Type B pancreatic cell (in vitro differentiated cells): ENCODE measurements at regions not wholly inside any gene's neighbourhood (a gene's known extent, or its start where the extent isn't known, plus 50 kb on each side); places are given as distances from the start of the nearest gene placed in this dataset.
"Not testable (repeated sequence)": the region's sequence is repeated elsewhere in the genome, so short reads cannot be mapped to it uniquely, and the experiment has no call there.

Experiments used
- DNase-seq: peaks from one replicate; pipeline ENCODE4 v3.0.0; 2021; ENCODE audit warnings: mixed read lengths; ENCODE audit not compliant: unreplicated experiment; ENCODE audit errors: extremely low spot score
- H3K27ac Mint-ChIP-seq: 2 replicates; pipeline ENCODE4 v1.8.0; 2021; ENCODE audit warnings: mild to moderate bottlenecking, mixed read lengths
- H3K27me3 Mint-ChIP-seq: 2 replicates; pipeline ENCODE4 v1.8.0; 2021; ENCODE audit warnings: mixed read lengths
- H3K36me3 Mint-ChIP-seq: 2 replicates; pipeline ENCODE4 v1.8.0; 2021; ENCODE audit warnings: mixed read lengths
- H3K4me1 Mint-ChIP-seq: one replicate; pipeline ENCODE4 v1.8.0; 2021; ENCODE audit warnings: mixed read lengths; ENCODE audit not compliant: unreplicated experiment
- H3K4me3 Mint-ChIP-seq: 2 replicates; pipeline ENCODE4 v1.8.0; 2021; ENCODE audit warnings: mild to moderate bottlenecking, mixed read lengths
- H3K9me3 Mint-ChIP-seq: 2 replicates; pipeline ENCODE4 v1.8.0; 2021; ENCODE audit warnings: mixed read lengths
- CTCF ChIP-seq: fragments of 200-600 bp; sonication (generic); conservative IDR thresholded peaks from 2 replicates; pipeline ENCODE4 v1.5.0; 2021; ENCODE audit warnings: antibody characterized with exemption, mild to moderate bottlenecking

- H3K27me3 Mint-ChIP-seq = no peaks in the 10 kb centered on the region
- no peaks in the 10 kb centered on the region for H3K36me3 Mint-ChIP-seq
- H3K27ac Mint-ChIP-seq = no peak overlapping the region
- H3K4me3 Mint-ChIP-seq = no peak overlapping the region
- no peak for TF ChIP-seq CTCF
- no peaks in the 10 kb centered on the region for H3K4me1 Mint-ChIP-seq
- H3K9me3 Mint-ChIP-seq = no peaks in the 10 kb centered on the region
- no peak for DNase-seq
Measured at GRCh38 chr5:60023255-60023654, 129.7 kb upstream of the PDE4D start.

DNA sequence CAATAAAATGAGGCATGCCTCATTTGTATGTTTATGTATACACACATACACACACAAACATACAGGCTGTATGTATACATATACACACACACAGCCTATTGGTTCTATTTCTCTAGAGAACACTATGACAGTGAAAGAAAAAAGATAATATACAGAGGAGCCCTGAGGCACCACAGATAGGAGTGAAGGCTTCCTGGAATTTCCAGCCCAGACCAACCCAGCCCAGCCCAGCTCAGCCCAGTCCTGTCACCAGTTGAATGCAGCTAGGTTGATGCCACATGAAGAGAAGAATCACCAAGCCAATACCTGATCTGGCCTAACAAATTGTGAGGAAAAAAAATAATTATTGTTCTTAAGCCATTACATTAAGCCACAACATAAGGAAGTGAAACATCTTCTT is 126.9 kb upstream of the PDE4D start:
- no peak for TF ChIP-seq CTCF
- Mint-ChIP-seq H3K4me3 (no peak overlapping the region), H3K9me3 (no peaks in the 10 kb centered on the region), H3K27me3 (no peaks in the 10 kb centered on the region), H3K36me3 (no peaks in the 10 kb centered on the region), H3K4me1 (no peaks in the 10 kb centered on the region), H3K27ac (peak overlapping the region; percentile 14)
- DNase-seq = no peak

GRCh38 chr5:60018960-60019359 is 125.4 kb upstream of the PDE4D start:
- not testable (repeated sequence) for H3K4me1 Mint-ChIP-seq, H3K9me3 Mint-ChIP-seq, H3K36me3 Mint-ChIP-seq, H3K4me3 Mint-ChIP-seq, H3K27ac Mint-ChIP-seq, DNase-seq, H3K27me3 Mint-ChIP-seq

DNA sequence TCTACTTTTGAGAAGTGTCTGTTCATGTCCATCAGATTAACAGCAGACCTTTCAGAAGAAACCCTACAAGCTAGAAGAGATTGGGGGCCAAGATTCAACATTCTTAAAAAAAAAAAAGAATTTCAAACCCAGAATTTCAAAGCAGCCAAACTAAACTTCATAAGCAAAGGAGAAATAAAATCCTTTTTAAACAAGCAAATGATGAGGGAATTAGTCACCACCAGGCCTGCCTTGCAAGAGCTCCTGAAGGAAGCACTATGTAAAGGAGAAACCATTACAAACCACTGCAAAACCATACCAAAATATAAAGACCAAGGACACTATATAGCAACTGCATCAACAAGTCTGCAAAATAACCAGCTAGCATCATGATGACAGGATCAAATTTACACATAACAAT is 124.6 kb upstream of the PDE4D start:
- H3K36me3 Mint-ChIP-seq = no peaks in the 10 kb centered on the region
- TF ChIP-seq CTCF = no peak
- H3K4me3 Mint-ChIP-seq = no peak overlapping the region
- H3K4me1 Mint-ChIP-seq = no peaks in the 10 kb centered on the region
- H3K27ac Mint-ChIP-seq = no peak overlapping the region
- H3K9me3 Mint-ChIP-seq = peaks cover 4% of the 10 kb centered on the region
- no peaks in the 10 kb centered on the region for H3K27me3 Mint-ChIP-seq
- DNase-seq = no peak

- Mint-ChIP-seq H3K36me3 (no peaks in the 10 kb centered on the region), H3K9me3 (peaks cover 4% of the 10 kb centered on the region), H3K4me1 (peaks cover 13% of the 10 kb centered on the region), H3K4me3 (no peak overlapping the region), H3K27ac (no peak overlapping the region), H3K27me3 (no peaks in the 10 kb centered on the region)
- no peak for DNase-seq
- no peak for TF ChIP-seq CTCF
Measured at GRCh38 chr5:60014331-60014730, 120.8 kb upstream of the PDE4D start.

DNA sequence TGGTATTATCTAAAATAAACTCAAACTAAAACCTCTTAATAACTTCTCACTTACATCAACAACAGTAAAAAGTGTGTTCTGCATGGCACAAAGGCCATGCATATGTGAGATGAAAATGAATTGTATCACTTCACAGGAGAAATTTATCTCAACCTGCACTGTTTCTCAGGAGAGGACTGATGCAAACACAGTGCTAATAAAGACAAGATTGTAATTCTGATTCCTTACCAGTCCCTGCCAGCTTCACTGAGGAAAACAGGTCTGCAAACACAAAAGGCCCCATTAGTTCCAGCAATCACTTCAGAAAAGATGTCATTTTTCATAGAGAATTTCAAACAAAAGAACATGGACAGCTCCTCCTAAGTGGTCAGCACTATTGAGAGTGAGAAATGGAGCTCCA is 117.3 kb upstream of the PDE4D start:
- H3K27ac Mint-ChIP-seq = no peak overlapping the region
- H3K27me3 Mint-ChIP-seq = no peaks in the 10 kb centered on the region

More for the DNA sequence above, 117.3 kb upstream of the PDE4D start:
- no peak overlapping the region for H3K4me3 Mint-ChIP-seq
- H3K9me3 Mint-ChIP-seq = peaks cover 4% of the 10 kb centered on the region
- TF ChIP-seq CTCF = no peak
- H3K36me3 Mint-ChIP-seq = no peaks in the 10 kb centered on the region
- peaks cover 13% of the 10 kb centered on the region for H3K4me1 Mint-ChIP-seq
- DNase-seq = no peak
